Astrocyte (in vitro differentiated cells and primary cell): ENCODE measurements at regions not wholly inside any gene's neighbourhood (a gene's known extent, or its start where the extent isn't known, plus 50 kb on each side); places are given as distances from the start of the nearest gene placed in this dataset.
"Not testable (repeated sequence)": the region's sequence is repeated elsewhere in the genome, so short reads cannot be mapped to it uniquely, and the experiment has no call there.

Experiments
- DNase-seq: peaks from one replicate; pipeline ENCODE4 v3.0.0-alpha.2; 2010; ENCODE audit warnings: low read depth
- FAIRE-seq: peaks from 2 replicates; lab custom pipeline; 2011; peaks lifted over from hg19 to GRCh38; lab: Jason Lieb, UNC
- H2AFZ ChIP-seq: 2 replicates; pipeline ENCODE4 v1.6.0; 2012; ENCODE audit warnings: low read depth, low read length, inconsistent platforms
- H3K27ac ChIP-seq: 2 replicates; pipeline ENCODE4 v1.5.1; 2011; ENCODE audit warnings: low read depth, low read length, inconsistent platforms
- H3K27me3 ChIP-seq: 2 replicates; pipeline ENCODE4 v1.6.0; 2011; ENCODE audit warnings: low read length, inconsistent platforms; ENCODE audit not compliant: insufficient read depth
- H3K36me3 ChIP-seq: 2 replicates; pipeline ENCODE4 v1.5.1; 2011; ENCODE audit warnings: low read length, inconsistent platforms; ENCODE audit not compliant: insufficient read depth
- H3K4me1 ChIP-seq: 2 replicates; pipeline ENCODE4 v1.5.1; 2011; ENCODE audit warnings: low read length, inconsistent platforms; ENCODE audit not compliant: insufficient read depth
- H3K4me2 ChIP-seq: 2 replicates; pipeline ENCODE4 v1.6.0; 2012; ENCODE audit warnings: low read length, inconsistent platforms
- H3K4me3 ChIP-seq: 2 replicates; pipeline ENCODE4 v1.5.1; 2011; ENCODE audit warnings: low read depth, mild to moderate bottlenecking, low read length, inconsistent platforms; ENCODE audit not compliant: insufficient read depth
- H3K79me2 ChIP-seq: 2 replicates; pipeline ENCODE4 v1.6.0; 2012; ENCODE audit warnings: mild to moderate bottlenecking, low read length, inconsistent platforms; ENCODE audit not compliant: insufficient read depth
- H3K9ac ChIP-seq: 2 replicates; pipeline ENCODE4 v1.6.0; 2012; ENCODE audit warnings: mild to moderate bottlenecking, low read length, inconsistent platforms
- H3K9me3 ChIP-seq: 2 replicates; pipeline ENCODE4 v1.5.1; 2012; ENCODE audit warnings: low read depth, mild to moderate bottlenecking, low read length, inconsistent platforms; ENCODE audit not compliant: insufficient read depth
- H4K20me1 ChIP-seq: 2 replicates; pipeline ENCODE4 v1.6.0; 2012; ENCODE audit warnings: low read length, inconsistent platforms; ENCODE audit not compliant: insufficient read depth
- H3K27ac Mint-ChIP-seq: one replicate; pipeline ENCODE4 v1.8.0; 2021; ENCODE audit warnings: mild to moderate bottlenecking, mixed read lengths; ENCODE audit not compliant: unreplicated experiment
- H3K27me3 Mint-ChIP-seq: one replicate; pipeline ENCODE4 v1.8.0; 2021; ENCODE audit warnings: low read depth, mixed read lengths; ENCODE audit not compliant: unreplicated experiment
- H3K36me3 Mint-ChIP-seq: one replicate; pipeline ENCODE4 v1.8.0; 2021; ENCODE audit warnings: low read depth, mixed read lengths; ENCODE audit not compliant: unreplicated experiment
- H3K4me1 Mint-ChIP-seq: one replicate; pipeline ENCODE4 v1.8.0; 2021; ENCODE audit warnings: low read depth, mixed read lengths; ENCODE audit not compliant: unreplicated experiment
- H3K4me3 Mint-ChIP-seq: one replicate; pipeline ENCODE4 v1.8.0; 2021; ENCODE audit warnings: mild to moderate bottlenecking, moderate library complexity, mixed read lengths; ENCODE audit not compliant: unreplicated experiment
- H3K9me3 Mint-ChIP-seq: one replicate; pipeline ENCODE4 v1.8.0; 2021; ENCODE audit warnings: mild to moderate bottlenecking, mixed read lengths; ENCODE audit not compliant: unreplicated experiment
- CTCF ChIP-seq: IDR thresholded peaks from 2 replicates; pipeline ENCODE4 v1.5.1; 2011; ENCODE audit warnings: low read depth, mild to moderate bottlenecking, inconsistent platforms, low read length, moderate library complexity; ENCODE audit not compliant: insufficient read depth
- EZH2 ChIP-seq: IDR thresholded peaks from 2 replicates; pipeline ENCODE4 v1.6.1; 2012; ENCODE audit warnings: mild to moderate bottlenecking, low read length, inconsistent platforms; ENCODE audit not compliant: insufficient read depth

- Histone ChIP-seq H2AFZ (no peak overlapping the region), H3K4me1 (no peaks in the 10 kb centered on the region), H3K9ac (no peak overlapping the region), H3K4me2 (no peak overlapping the region), H3K27me3 (no peaks in the 10 kb centered on the region), H3K27ac (no peak overlapping the region), H3K79me2 (no peaks in the 10 kb centered on the region), H4K20me1 (no peaks in the 10 kb centered on the region), H3K4me3 (no peak overlapping the region), H3K9me3 (no peaks in the 10 kb centered on the region), H3K36me3 (no peaks in the 10 kb centered on the region)
- DNase-seq (no peak), FAIRE-seq (no peak)
- Mint-ChIP-seq H3K9me3 (peaks cover 8% of the 10 kb centered on the region), H3K27ac (no peak overlapping the region), H3K4me3 (no peak overlapping the region), H3K27me3 (peaks cover 54% of the 10 kb centered on the region), H3K36me3 (no peaks in the 10 kb centered on the region), H3K4me1 (no peaks in the 10 kb centered on the region)
- TF ChIP-seq EZH2 (no peak), CTCF (no peak)
Measured at GRCh38 chr9:135410421-135410820, 69.2 kb upstream of the PPP1R26 start.

GRCh38 chr9:135410831-135411473 is 68.6 kb upstream of the PPP1R26 start:
- no peak overlapping the region for H3K4me3 Mint-ChIP-seq
- H3K79me2 ChIP-seq = no peaks in the 10 kb centered on the region
- peaks cover 8% of the 10 kb centered on the region for H3K9me3 Mint-ChIP-seq

GRCh38 chr9:135411605-135412004 is 68.0 kb upstream of the PPP1R26 start:
- H3K9me3 ChIP-seq, H3K36me3 ChIP-seq, H3K27ac ChIP-seq, DNase-seq, H3K9me3 Mint-ChIP-seq, H3K4me3 ChIP-seq, FAIRE-seq, H4K20me1 ChIP-seq, H3K4me1 Mint-ChIP-seq, H3K9ac ChIP-seq, H3K4me1 ChIP-seq, H3K4me2 ChIP-seq, H3K27me3 ChIP-seq, H3K79me2 ChIP-seq, H3K4me3 Mint-ChIP-seq, H3K36me3 Mint-ChIP-seq, H3K27ac Mint-ChIP-seq, H2AFZ ChIP-seq: not testable (repeated sequence)
- H3K27me3 Mint-ChIP-seq = peaks cover 52% of the 10 kb centered on the region

More at GRCh38 chr9:135410831-135411473, 68.6 kb upstream of the PPP1R26 start:
- no peaks in the 10 kb centered on the region for H3K9me3 ChIP-seq
- Mint-ChIP-seq H3K4me1 (no peaks in the 10 kb centered on the region), H3K27ac (no peak overlapping the region), H3K36me3 (no peaks in the 10 kb centered on the region), H3K27me3 (peaks cover 54% of the 10 kb centered on the region)
- H2AFZ ChIP-seq = no peak overlapping the region
- no peaks in the 10 kb centered on the region for H4K20me1 ChIP-seq
- H3K9ac ChIP-seq = no peak overlapping the region
- no peak overlapping the region for H3K4me3 ChIP-seq
- H3K4me1 ChIP-seq = no peaks in the 10 kb centered on the region
- H3K27ac ChIP-seq = no peak overlapping the region
- H3K36me3 ChIP-seq = no peaks in the 10 kb centered on the region
- H3K4me2 ChIP-seq = no peak overlapping the region
- no peaks in the 10 kb centered on the region for H3K27me3 ChIP-seq
- no peak for FAIRE-seq
- no peak for DNase-seq
- TF ChIP-seq CTCF (no peak), EZH2 (no peak)
